ENCODE measurements at regions not wholly inside any gene's neighbourhood (a gene's known extent, or its start where the extent isn't known, plus 50 kb on each side); places are given as distances from the start of the nearest gene placed in this dataset.

GRCh38 chr7:46990761-46991160, 591.1 kb downstream of the TNS3 start:
- Histone ChIP-seq H3K27ac (no peak overlapping the region), H3K9me3 (no peaks in the 10 kb centered on the region), H3K4me3 (no peak overlapping the region), H3K4me1 (no peaks in the 10 kb centered on the region), H3K27me3 (no peaks in the 10 kb centered on the region), H3K36me3 (no peaks in the 10 kb centered on the region)
- intact Hi-C loops (cut with DNase I), result no loop called here
- no peak for TF ChIP-seq CTCF (IDR thresholded peaks at IDR 0.05)
- no peak for DNase-seq (ENCODE audit: low spot score in 2 of 2)

DNA sequence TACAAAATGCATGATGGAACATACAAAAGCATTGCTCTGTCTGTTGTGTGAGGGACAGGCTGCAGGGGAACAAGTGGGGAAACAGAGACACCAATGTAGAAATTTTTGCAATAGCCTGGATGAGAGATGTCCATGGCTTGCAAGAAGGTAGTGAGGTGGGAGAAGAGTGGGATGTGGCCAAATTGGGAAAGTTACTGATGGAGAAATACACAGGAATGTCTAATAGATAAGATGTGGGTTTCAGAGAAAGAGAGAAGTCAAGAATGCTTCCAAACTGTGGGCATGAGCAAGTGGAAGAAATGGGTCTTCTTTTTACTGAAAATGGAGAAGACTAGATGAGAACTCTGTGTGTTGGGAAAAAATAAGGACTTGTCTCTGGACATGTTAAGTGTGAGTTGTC, 592.7 kb downstream of the TNS3 start:
- no peaks in the 10 kb centered on the region for H3K4me1 ChIP-seq
- no peak overlapping the region for H3K4me3 ChIP-seq
- H3K9me3 ChIP-seq, result no peaks in the 10 kb centered on the region
- no peak overlapping the region for H3K27ac ChIP-seq
- no peak for DNase-seq (ENCODE audit: low spot score in 2 of 2)
- intact Hi-C loops (cut with DNase I), result no loop called here
- TF ChIP-seq CTCF (IDR thresholded peaks at IDR 0.05), result no peak
- H3K27me3 ChIP-seq, result no peaks in the 10 kb centered on the region
- H3K36me3 ChIP-seq, result no peaks in the 10 kb centered on the region

DNA sequence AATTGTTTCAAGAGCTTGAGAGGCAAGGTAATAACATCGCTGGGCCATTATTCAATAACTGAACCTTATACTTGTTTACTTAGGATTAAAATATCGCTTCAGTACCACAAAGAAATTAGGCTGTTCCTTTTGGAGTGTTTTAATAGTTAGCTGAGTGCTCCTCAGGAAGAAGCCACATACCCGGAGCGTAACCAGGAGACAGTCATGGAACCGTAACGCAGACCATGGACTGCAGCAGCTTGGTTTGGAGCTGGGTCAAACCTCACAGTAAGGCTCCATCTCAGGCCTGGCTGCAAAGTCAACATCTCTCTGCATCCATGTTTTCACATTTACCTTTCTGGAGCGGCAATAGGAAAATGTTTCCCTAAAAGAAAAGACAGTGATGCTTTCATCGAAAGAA, 599.0 kb downstream of the TNS3 start:
- TF ChIP-seq CTCF (IDR thresholded peaks at IDR 0.05), result no peak
- H3K27ac ChIP-seq, result no peak overlapping the region
- DNase-seq (ENCODE audit: low spot score in 2 of 2), result no peak
- intact Hi-C loops (cut with DNase I), result no loop called here
- H3K4me3 ChIP-seq, result no peak overlapping the region
- H3K4me1 ChIP-seq, result no peaks in the 10 kb centered on the region
- H3K9me3 ChIP-seq, result no peaks in the 10 kb centered on the region
- H3K27me3 ChIP-seq, result no peaks in the 10 kb centered on the region
- H3K36me3 ChIP-seq, result no peaks in the 10 kb centered on the region

GRCh38 chr7:46979439-46979838, 602.5 kb downstream of the TNS3 start:
- H3K27me3 ChIP-seq, result no peaks in the 10 kb centered on the region
- H3K4me3 ChIP-seq, result no peak overlapping the region
- DNase-seq (ENCODE audit: low spot score in 2 of 2), result no peak
- intact Hi-C loops (cut with DNase I), result no loop called here
- H3K9me3 ChIP-seq, result no peaks in the 10 kb centered on the region
- H3K27ac ChIP-seq, result no peak overlapping the region
- no peaks in the 10 kb centered on the region for H3K4me1 ChIP-seq
- no peaks in the 10 kb centered on the region for H3K36me3 ChIP-seq
- TF ChIP-seq CTCF (IDR thresholded peaks at IDR 0.05), result no peak

DNA sequence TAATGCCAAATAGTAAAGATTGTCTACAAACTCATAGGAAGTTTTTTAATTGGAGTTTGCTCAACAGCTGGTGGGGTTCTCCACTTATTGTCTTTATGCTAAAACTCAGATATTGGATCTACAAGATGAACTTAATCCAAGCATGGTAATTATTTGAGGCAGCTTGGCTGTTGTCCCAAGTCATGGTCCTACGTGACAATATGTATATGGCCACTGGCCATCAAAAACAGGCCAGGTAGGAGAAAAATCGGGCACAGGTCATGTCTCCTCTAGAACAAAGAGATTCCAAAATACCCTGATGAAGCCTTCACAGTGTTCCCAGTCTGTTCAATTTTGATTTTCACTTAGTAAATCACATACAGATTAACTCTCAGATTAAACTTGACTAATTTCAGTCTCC, 606.4 kb downstream of the TNS3 start:
- Histone ChIP-seq H3K4me1 (no peaks in the 10 kb centered on the region), H3K27me3 (no peaks in the 10 kb centered on the region), H3K27ac (no peak overlapping the region), H3K36me3 (no peaks in the 10 kb centered on the region), H3K4me3 (no peak overlapping the region), H3K9me3 (no peaks in the 10 kb centered on the region)
- intact Hi-C loops (cut with DNase I), result no loop called here
- TF ChIP-seq CTCF (IDR thresholded peaks at IDR 0.05), result no peak
- DNase-seq (ENCODE audit: low spot score in 2 of 2), result no peak

DNA sequence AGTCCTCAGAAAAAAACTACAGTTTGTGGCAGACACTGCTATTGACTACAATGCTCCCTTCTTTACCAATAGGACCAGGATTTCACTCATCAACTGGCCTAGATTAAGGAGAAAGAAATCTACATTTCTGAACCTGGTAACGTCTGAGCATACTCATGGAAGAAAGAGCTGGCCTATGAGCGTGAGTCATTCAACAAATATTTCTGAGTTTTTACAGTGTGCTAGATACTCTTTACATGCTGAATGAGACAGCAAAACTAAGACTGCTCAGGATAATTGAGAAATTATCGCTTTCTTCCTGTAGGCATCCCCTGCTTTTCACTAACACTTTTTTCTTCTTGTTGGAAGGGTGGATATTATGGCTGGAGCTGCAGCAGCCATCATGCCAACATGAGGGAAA, 609.7 kb downstream of the TNS3 start:
- intact Hi-C loops (cut with DNase I), result no loop called here
- no peak overlapping the region for H3K4me3 ChIP-seq
- no peak for DNase-seq (ENCODE audit: low spot score in 2 of 2)
- H3K4me1 ChIP-seq, result no peaks in the 10 kb centered on the region
- H3K36me3 ChIP-seq, result no peaks in the 10 kb centered on the region
- H3K9me3 ChIP-seq, result no peaks in the 10 kb centered on the region
- H3K27me3 ChIP-seq, result no peaks in the 10 kb centered on the region
- no peak overlapping the region for H3K27ac ChIP-seq
- TF ChIP-seq CTCF (IDR thresholded peaks at IDR 0.05), result no peak

Measured in ascending aorta (tissue), 2 donors.